ENCODE measurements at regions not wholly inside any gene's neighbourhood (a gene's known extent, or its start where the extent isn't known, plus 50 kb on each side); places are given as distances from the start of the nearest gene placed in this dataset.

DNA sequence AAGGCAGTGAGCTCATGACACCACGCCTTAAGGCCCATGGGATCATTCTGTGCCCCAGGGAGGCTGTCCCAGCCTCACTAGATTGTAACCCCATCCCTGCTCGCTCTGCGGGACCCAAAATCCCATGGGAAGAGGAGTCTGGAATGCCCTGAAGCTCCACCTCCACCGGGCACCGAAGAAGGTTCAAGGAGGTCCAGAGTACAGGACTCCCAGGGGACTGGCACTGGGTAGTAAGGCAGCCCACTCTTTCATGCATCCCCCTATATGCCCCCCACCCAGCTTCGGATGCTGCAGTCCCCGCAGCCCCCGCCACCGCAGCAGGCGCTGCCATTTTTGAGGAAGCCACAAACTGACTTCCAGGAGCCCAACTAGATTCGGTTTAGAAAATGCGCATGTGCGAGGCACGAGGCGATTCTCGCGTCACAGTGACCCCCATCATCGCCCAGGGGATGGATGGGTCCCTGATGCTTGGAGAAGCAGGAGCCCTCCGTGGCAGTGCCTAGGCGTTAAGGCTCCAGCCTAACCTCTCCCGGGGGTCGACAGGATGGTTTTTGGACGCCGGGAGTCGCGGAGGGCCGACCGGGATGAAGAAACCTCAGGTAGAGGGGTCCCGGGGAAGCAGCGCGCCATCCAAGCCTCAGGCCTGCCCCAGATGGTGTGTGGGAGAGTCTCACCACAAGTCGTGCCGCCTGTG, 1681.0 kb downstream of the TP53TG3F start:
- TF ChIP-seq ZIC2 (tag by site-specific recombination; IDR thresholded peaks at IDR 0.05), result no peak
- TF ChIP-seq, protein P1, sequence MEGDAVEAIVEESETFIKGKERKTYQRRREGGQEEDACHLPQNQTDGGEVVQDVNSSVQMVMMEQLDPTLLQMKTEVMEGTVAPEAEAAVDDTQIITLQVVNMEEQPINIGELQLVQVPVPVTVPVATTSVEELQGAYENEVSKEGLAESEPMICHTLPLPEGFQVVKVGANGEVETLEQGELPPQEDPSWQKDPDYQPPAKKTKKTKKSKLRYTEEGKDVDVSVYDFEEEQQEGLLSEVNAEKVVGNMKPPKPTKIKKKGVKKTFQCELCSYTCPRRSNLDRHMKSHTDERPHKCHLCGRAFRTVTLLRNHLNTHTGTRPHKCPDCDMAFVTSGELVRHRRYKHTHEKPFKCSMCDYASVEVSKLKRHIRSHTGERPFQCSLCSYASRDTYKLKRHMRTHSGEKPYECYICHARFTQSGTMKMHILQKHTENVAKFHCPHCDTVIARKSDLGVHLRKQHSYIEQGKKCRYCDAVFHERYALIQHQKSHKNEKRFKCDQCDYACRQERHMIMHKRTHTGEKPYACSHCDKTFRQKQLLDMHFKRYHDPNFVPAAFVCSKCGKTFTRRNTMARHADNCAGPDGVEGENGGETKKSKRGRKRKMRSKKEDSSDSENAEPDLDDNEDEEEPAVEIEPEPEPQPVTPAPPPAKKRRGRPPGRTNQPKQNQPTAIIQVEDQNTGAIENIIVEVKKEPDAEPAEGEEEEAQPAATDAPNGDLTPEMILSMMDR (tag by site-specific recombination; IDR thresholded peaks at IDR 0.05), result no peak
- no peak for TF ChIP-seq ZNF529 (tag by site-specific recombination; IDR thresholded peaks at IDR 0.05; ENCODE audit: insufficient replicate concordance)
- TF ChIP-seq, protein P2, sequence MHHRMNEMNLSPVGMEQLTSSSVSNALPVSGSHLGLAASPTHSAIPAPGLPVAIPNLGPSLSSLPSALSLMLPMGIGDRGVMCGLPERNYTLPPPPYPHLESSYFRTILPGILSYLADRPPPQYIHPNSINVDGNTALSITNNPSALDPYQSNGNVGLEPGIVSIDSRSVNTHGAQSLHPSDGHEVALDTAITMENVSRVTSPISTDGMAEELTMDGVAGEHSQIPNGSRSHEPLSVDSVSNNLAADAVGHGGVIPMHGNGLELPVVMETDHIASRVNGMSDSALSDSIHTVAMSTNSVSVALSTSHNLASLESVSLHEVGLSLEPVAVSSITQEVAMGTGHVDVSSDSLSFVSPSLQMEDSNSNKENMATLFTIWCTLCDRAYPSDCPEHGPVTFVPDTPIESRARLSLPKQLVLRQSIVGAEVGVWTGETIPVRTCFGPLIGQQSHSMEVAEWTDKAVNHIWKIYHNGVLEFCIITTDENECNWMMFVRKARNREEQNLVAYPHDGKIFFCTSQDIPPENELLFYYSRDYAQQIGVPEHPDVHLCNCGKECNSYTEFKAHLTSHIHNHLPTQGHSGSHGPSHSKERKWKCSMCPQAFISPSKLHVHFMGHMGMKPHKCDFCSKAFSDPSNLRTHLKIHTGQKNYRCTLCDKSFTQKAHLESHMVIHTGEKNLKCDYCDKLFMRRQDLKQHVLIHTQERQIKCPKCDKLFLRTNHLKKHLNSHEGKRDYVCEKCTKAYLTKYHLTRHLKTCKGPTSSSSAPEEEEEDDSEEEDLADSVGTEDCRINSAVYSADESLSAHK (tag by site-specific recombination; IDR thresholded peaks at IDR 0.05), result no peak
- TF ChIP-seq, protein P3, sequence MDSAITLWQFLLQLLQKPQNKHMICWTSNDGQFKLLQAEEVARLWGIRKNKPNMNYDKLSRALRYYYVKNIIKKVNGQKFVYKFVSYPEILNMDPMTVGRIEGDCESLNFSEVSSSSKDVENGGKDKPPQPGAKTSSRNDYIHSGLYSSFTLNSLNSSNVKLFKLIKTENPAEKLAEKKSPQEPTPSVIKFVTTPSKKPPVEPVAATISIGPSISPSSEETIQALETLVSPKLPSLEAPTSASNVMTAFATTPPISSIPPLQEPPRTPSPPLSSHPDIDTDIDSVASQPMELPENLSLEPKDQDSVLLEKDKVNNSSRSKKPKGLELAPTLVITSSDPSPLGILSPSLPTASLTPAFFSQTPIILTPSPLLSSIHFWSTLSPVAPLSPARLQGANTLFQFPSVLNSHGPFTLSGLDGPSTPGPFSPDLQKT (IDR thresholded peaks at IDR 0.05; ENCODE audit: borderline replicate concordance, low read depth, low read length), result no peak
- TF ChIP-seq, protein P4, sequence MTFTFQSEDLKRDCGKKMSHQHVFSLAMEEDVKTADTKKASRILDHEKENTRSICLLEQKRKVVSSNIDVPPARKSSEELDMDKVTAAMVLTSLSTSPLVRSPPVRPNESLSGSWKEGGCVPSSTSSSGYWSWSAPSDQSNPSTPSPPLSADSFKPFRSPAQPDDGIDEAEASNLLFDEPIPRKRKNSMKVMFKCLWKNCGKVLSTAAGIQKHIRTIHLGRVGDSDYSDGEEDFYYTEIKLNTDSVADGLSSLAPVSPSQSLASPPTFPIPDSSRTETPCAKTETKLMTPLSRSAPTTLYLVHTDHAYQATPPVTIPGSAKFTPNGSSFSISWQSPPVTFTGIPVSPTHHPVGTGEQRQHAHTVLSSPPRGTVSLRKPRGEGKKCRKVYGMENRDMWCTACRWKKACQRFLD (tag by site-specific recombination; IDR thresholded peaks at IDR 0.05), result no peak
- TF ChIP-seq, protein P5, sequence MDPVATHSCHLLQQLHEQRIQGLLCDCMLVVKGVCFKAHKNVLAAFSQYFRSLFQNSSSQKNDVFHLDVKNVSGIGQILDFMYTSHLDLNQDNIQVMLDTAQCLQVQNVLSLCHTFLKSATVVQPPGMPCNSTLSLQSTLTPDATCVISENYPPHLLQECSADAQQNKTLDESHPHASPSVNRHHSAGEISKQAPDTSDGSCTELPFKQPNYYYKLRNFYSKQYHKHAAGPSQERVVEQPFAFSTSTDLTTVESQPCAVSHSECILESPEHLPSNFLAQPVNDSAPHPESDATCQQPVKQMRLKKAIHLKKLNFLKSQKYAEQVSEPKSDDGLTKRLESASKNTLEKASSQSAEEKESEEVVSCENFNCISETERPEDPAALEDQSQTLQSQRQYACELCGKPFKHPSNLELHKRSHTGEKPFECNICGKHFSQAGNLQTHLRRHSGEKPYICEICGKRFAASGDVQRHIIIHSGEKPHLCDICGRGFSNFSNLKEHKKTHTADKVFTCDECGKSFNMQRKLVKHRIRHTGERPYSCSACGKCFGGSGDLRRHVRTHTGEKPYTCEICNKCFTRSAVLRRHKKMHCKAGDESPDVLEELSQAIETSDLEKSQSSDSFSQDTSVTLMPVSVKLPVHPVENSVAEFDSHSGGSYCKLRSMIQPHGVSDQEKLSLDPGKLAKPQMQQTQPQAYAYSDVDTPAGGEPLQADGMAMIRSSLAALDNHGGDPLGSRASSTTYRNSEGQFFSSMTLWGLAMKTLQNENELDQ (tag by site-specific recombination; IDR thresholded peaks at IDR 0.05; ENCODE audit: low read depth), result no peak
- TF ChIP-seq, protein P6, sequence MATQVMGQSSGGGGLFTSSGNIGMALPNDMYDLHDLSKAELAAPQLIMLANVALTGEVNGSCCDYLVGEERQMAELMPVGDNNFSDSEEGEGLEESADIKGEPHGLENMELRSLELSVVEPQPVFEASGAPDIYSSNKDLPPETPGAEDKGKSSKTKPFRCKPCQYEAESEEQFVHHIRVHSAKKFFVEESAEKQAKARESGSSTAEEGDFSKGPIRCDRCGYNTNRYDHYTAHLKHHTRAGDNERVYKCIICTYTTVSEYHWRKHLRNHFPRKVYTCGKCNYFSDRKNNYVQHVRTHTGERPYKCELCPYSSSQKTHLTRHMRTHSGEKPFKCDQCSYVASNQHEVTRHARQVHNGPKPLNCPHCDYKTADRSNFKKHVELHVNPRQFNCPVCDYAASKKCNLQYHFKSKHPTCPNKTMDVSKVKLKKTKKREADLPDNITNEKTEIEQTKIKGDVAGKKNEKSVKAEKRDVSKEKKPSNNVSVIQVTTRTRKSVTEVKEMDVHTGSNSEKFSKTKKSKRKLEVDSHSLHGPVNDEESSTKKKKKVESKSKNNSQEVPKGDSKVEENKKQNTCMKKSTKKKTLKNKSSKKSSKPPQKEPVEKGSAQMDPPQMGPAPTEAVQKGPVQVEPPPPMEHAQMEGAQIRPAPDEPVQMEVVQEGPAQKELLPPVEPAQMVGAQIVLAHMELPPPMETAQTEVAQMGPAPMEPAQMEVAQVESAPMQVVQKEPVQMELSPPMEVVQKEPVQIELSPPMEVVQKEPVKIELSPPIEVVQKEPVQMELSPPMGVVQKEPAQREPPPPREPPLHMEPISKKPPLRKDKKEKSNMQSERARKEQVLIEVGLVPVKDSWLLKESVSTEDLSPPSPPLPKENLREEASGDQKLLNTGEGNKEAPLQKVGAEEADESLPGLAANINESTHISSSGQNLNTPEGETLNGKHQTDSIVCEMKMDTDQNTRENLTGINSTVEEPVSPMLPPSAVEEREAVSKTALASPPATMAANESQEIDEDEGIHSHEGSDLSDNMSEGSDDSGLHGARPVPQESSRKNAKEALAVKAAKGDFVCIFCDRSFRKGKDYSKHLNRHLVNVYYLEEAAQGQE (tag by site-specific recombination; IDR thresholded peaks at IDR 0.05), result no peak
- no peak for TF ChIP-seq EGR2 (tag by site-specific recombination; IDR thresholded peaks at IDR 0.05; ENCODE audit: low read depth)
- no peak for TF ChIP-seq BCL11A (tag by site-specific recombination; IDR thresholded peaks at IDR 0.05; ENCODE audit: low read depth)
- no peak for TF ChIP-seq ZNF664 (tag by site-specific recombination; IDR thresholded peaks at IDR 0.05)
